DOHH2 (cell line): ENCODE measurements at regions not wholly inside any gene's neighbourhood (a gene's known extent, or its start where the extent isn't known, plus 50 kb on each side); places are given as distances from the start of the nearest gene placed in this dataset.

Experiments used
- H3F3A ChIP-seq: fragments of 200-600 bp; sonication (generic), shearing (Covaris generic); 2 replicates; pipeline ENCODE4 v1.6.0; 2016; ENCODE audit warnings: antibody characterized with exemption, mild to moderate bottlenecking; ENCODE audit not compliant: control insufficient read depth, insufficient read depth
- H3K27ac ChIP-seq: fragments of 200-600 bp; sonication (generic); 2 replicates; pipeline ENCODE4 v1.5.1; 2014; ENCODE audit warnings: low read depth, mild to moderate bottlenecking, low read length, moderate library complexity
- H3K27me3 ChIP-seq: fragments of 200-600 bp; sonication (generic); 2 replicates; pipeline ENCODE4 v1.6.1; 2014; ENCODE audit warnings: mild to moderate bottlenecking, low read length, mixed read lengths; ENCODE audit not compliant: control insufficient read depth
- H3K36me3 ChIP-seq: fragments of 200-600 bp; sonication (generic); 2 replicates; pipeline ENCODE4 v1.6.1; 2014; ENCODE audit warnings: mild to moderate bottlenecking, low read length, moderate library complexity, mixed read lengths; ENCODE audit not compliant: control insufficient read depth
- H3K4me1 ChIP-seq: fragments of 200-600 bp; sonication (generic); 2 replicates; pipeline ENCODE4 v1.6.1; 2014; ENCODE audit warnings: mild to moderate bottlenecking, low read length, mixed read lengths; ENCODE audit not compliant: control insufficient read depth
- H3K4me2 ChIP-seq: fragments of 200-600 bp; sonication (generic); 2 replicates; pipeline ENCODE4 v1.6.0; 2014; ENCODE audit warnings: mild to moderate bottlenecking, low read length, moderate library complexity
- H3K4me3 ChIP-seq: fragments of 200-600 bp; sonication (generic); 2 replicates; pipeline ENCODE4 v1.5.1; 2014; ENCODE audit warnings: mild to moderate bottlenecking, low read length, mixed read lengths
- H3K79me2 ChIP-seq: fragments of 200-600 bp; sonication (generic); 2 replicates; pipeline ENCODE4 v1.6.1; 2014; ENCODE audit warnings: mild to moderate bottlenecking, low read length, mixed read lengths; ENCODE audit not compliant: control insufficient read depth
- H3K9me2 ChIP-seq: fragments of 200-600 bp; sonication (generic); replicated peaks from 2 replicates; pipeline ENCODE4 v1.6.1; 2014; ENCODE audit warnings: mild to moderate bottlenecking, low read length, mixed read lengths; ENCODE audit not compliant: control insufficient read depth
- H3K9me3 ChIP-seq: fragments of 200-600 bp; sonication (generic); 2 replicates; pipeline ENCODE4 v1.6.1; 2014; ENCODE audit warnings: antibody characterized with exemption, low read length, mixed read lengths; ENCODE audit not compliant: control insufficient read depth, insufficient read depth
- H4K20me1 ChIP-seq: fragments of 200-600 bp; sonication (generic); 2 replicates; pipeline ENCODE4 v1.6.0; 2014; ENCODE audit warnings: low read depth, mild to moderate bottlenecking, antibody characterized with exemption, low read length, moderate library complexity; ENCODE audit not compliant: control insufficient read depth, insufficient read depth
- CTCF ChIP-seq: fragments of 200-600 bp; sonication (generic); IDR thresholded peaks from one replicate; pipeline ENCODE4 v1.5.1; 2014; ENCODE audit warnings: antibody characterized with exemption, mild to moderate bottlenecking, low read depth, low read length; ENCODE audit not compliant: poor library complexity, severe bottlenecking
- EZH2phosphoT487 ChIP-seq: fragments of 200-600 bp; sonication (generic); IDR thresholded peaks from 2 replicates; pipeline ENCODE4 v1.6.1; 2017; ENCODE audit warnings: borderline replicate concordance, mild to moderate bottlenecking, antibody characterized with exemption, low read length, moderate library complexity, mixed read lengths

GRCh38 chr12:92290886-92291285, 145.2 kb upstream of the BTG1 start:
- Histone ChIP-seq H3K4me1 (no peaks in the 10 kb centered on the region), H3K36me3 (no peaks in the 10 kb centered on the region), H3K4me3 (no peak overlapping the region), H3K27ac (no peak overlapping the region), H3K79me2 (no peaks in the 10 kb centered on the region), H3F3A (no peaks in the 10 kb centered on the region), H3K9me2 (no peaks in the 10 kb centered on the region), H3K9me3 (no peaks in the 10 kb centered on the region), H3K4me2 (no peak overlapping the region), H4K20me1 (no peaks in the 10 kb centered on the region), H3K27me3 (no peaks in the 10 kb centered on the region)
- TF ChIP-seq CTCF, result no peak
- TF ChIP-seq EZH2phosphoT487, result no peak

- Histone ChIP-seq H3K36me3 (no peaks in the 10 kb centered on the region), H3K4me1 (no peaks in the 10 kb centered on the region), H3K9me3 (no peaks in the 10 kb centered on the region), H3K79me2 (no peaks in the 10 kb centered on the region), H3K27ac (no peak overlapping the region), H3K9me2 (no peaks in the 10 kb centered on the region), H3F3A (no peaks in the 10 kb centered on the region), H3K27me3 (no peaks in the 10 kb centered on the region), H3K4me3 (no peak overlapping the region), H4K20me1 (no peaks in the 10 kb centered on the region), H3K4me2 (no peak overlapping the region)
- TF ChIP-seq CTCF (no peak), EZH2phosphoT487 (no peak)
These were observed 144.7 kb upstream of the BTG1 start for GRCh38 chr12:92290350-92290695.

GRCh38 chr12:92289629-92290349, 144.1 kb upstream of the BTG1 start:
- H3K27me3 ChIP-seq, result no peaks in the 10 kb centered on the region
- H3K9me2 ChIP-seq, result no peaks in the 10 kb centered on the region
- no peak overlapping the region for H3K27ac ChIP-seq
- H3K79me2 ChIP-seq, result no peaks in the 10 kb centered on the region
- no peak overlapping the region for H3K4me2 ChIP-seq
- TF ChIP-seq EZH2phosphoT487, result no peak
- TF ChIP-seq CTCF, result no peak
- no peak overlapping the region for H3K4me3 ChIP-seq
- H3K4me1 ChIP-seq, result no peaks in the 10 kb centered on the region
- H3K36me3 ChIP-seq, result no peaks in the 10 kb centered on the region
- no peaks in the 10 kb centered on the region for H3F3A ChIP-seq
- no peaks in the 10 kb centered on the region for H3K9me3 ChIP-seq
- H4K20me1 ChIP-seq, result no peaks in the 10 kb centered on the region
